Spleen (tissue), 11 donors: ENCODE measurements at regions not wholly inside any gene's neighbourhood (a gene's known extent, or its start where the extent isn't known, plus 50 kb on each side); places are given as distances from the start of the nearest gene placed in this dataset.

ENCODE experiments used
- DNase-seq: peaks from one replicate; pipeline ENCODE4 v3.0.0-alpha.2; 2020
- H3K27ac ChIP-seq, 8 donors: fragments of 200-600 bp; sonication (generic) in 7 of 8; 1 replicate in 4 of 8; 2 replicates in 4 of 8; pipeline versions ENCODE4 v1.5.0 to v1.8.0; 2016 to 2021; ENCODE audit warnings: inconsistent platforms in 4 of 8, mild to moderate bottlenecking in 4 of 8, moderate library complexity in 1 of 8
- H3K27me3 ChIP-seq, 7 donors: fragments of 200-600 bp; sonication (generic) in 6 of 7; replicated peaks in 1 of 7; 1 replicate in 4 of 7; 2 replicates in 3 of 7; pipeline versions ENCODE4 v1.5.0 to v1.8.0; 2016 to 2021; ENCODE audit warnings: inconsistent platforms in 3 of 7, mild to moderate bottlenecking in 1 of 7
- H3K36me3 ChIP-seq, 6 donors: fragments of 200-600 bp; sonication (generic) in 5 of 6; 1 replicate in 4 of 6; 2 replicates in 2 of 6; pipeline versions ENCODE4 v1.5.0 to v1.8.0; 2016 to 2021; ENCODE audit warnings: inconsistent platforms in 2 of 6
- H3K4me1 ChIP-seq, 6 donors: fragments of 200-600 bp; sonication (generic) in 5 of 6; 1 replicate in 3 of 6; 2 replicates in 3 of 6; pipeline versions ENCODE4 v1.5.0 to v1.8.0; 2016 to 2021; ENCODE audit warnings: inconsistent platforms in 3 of 6
- H3K4me3 ChIP-seq, 8 donors: fragments of 200-600 bp; sonication (generic) in 7 of 8; 1 replicate in 4 of 8; 2 replicates in 4 of 8; pipeline versions ENCODE4 v1.5.0 to v1.8.0; 2016 to 2021; ENCODE audit warnings: inconsistent platforms in 4 of 8, mild to moderate bottlenecking in 4 of 8, moderate library complexity in 2 of 8
- H3K9me3 ChIP-seq, 8 donors: fragments of 200-600 bp; sonication (generic) in 7 of 8; 1 replicate in 4 of 8; 2 replicates in 4 of 8; pipeline versions ENCODE4 v1.5.0 to v1.8.0; 2016 to 2021; ENCODE audit warnings: inconsistent platforms in 4 of 8
- POLR2A ChIP-seq, 3 donors: fragments of 450-650 bp; IDR thresholded peaks; one replicate each; pipeline ENCODE4 v1.5.1; 2017; ENCODE audit warnings: antibody characterized with exemption in 3 of 3, mild to moderate bottlenecking in 1 of 3
- POLR2AphosphoS5 ChIP-seq, 3 donors: sonication (generic); formaldehyde crosslinking; IDR thresholded peaks; one replicate each; pipeline ENCODE4 v1.5.1; 2017; ENCODE audit warnings: antibody characterized with exemption in 3 of 3
- WGBS, 5 donors: extraction: QIAGEN DNeasy Blood & Tissue Kit in 3 of 5; methylation state at CpG; one replicate each; pipeline versions ENCODE4 v1.1.5 to v1.1.7; 2013 to 2018; 5-methylcytosine and 5-hydroxymethylcytosine counted together
- intact Hi-C: fragments of 100-400 bp; cut with DNase I; formaldehyde crosslinking; loops from one replicate; pipeline ENCODE4 v1.15.0; 2023; ENCODE audit warnings: low total_unique reads
- TF ChIP-seq, protein P1 (sequence below), 11 experiments: fragments of 200-600 bp in 7 of 11; fragments of 450-650 bp in 4 of 11; sonication (generic) in 4 of 11; IDR thresholded peaks in 8 of 11; conservative IDR thresholded peaks in 3 of 11; 1 replicate in 7 of 11; 2 replicates in 4 of 11; pipeline versions ENCODE4 v1.4.0 to v1.8.0; 2016 to 2021; ENCODE audit warnings: antibody characterized with exemption in 11 of 11, inconsistent platforms in 4 of 11, mild to moderate bottlenecking in 1 of 11
- donor health status: healthy with polysubstance abuse.
- donor health status: DM: no; HTN: no; CAD: no; lungs with moderate emphysema.
- donor health status: DM: no; HTN: no; CAD: no.
- donor health status: Bipolar disorder and iron deficiency.
- donor health status: healthy.
- donor health status: DM: no; HTN: no; CAD: no.
- donor health status: DM: yes; HTN: yes; CAD: no.

DNA sequence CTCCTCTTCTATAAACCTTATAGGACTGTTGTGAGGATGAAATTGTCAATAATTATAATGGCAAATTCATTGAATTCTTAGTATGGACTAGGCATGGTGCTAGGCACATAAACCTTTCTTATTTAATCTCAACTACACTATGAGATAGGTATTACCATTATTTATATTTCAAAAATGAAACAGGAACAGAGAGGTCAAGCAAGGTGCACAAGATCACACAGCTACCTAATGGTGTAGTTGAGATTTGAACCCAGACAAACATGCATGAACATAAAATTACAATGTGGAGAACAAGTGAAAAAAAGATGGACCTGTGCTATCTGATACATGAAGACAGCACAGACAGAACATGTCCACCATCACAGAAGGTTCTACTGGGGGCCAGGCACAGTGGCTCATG lies 156.7 kb downstream of the AXIN2 start:
- no peak overlapping the region for H3K4me3 ChIP-seq
- H3K9me3 ChIP-seq: no peaks in the 10 kb centered on the region
- intact Hi-C loops: no loop called here
- H3K36me3 ChIP-seq: no peaks in the 10 kb centered on the region
- H3K27me3 ChIP-seq: peaks cover 0 to 14% (median 0%) of the 10 kb centered on the region in 7 donors
- TF ChIP-seq POLR2AphosphoS5 (IDR thresholded peaks at IDR 0.05) (no peak), POLR2A (IDR thresholded peaks at IDR 0.05) (no peak)
- TF ChIP-seq, protein P1, sequence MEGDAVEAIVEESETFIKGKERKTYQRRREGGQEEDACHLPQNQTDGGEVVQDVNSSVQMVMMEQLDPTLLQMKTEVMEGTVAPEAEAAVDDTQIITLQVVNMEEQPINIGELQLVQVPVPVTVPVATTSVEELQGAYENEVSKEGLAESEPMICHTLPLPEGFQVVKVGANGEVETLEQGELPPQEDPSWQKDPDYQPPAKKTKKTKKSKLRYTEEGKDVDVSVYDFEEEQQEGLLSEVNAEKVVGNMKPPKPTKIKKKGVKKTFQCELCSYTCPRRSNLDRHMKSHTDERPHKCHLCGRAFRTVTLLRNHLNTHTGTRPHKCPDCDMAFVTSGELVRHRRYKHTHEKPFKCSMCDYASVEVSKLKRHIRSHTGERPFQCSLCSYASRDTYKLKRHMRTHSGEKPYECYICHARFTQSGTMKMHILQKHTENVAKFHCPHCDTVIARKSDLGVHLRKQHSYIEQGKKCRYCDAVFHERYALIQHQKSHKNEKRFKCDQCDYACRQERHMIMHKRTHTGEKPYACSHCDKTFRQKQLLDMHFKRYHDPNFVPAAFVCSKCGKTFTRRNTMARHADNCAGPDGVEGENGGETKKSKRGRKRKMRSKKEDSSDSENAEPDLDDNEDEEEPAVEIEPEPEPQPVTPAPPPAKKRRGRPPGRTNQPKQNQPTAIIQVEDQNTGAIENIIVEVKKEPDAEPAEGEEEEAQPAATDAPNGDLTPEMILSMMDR (IDR thresholded peaks at IDR 0.05 in 8 of 11, conservative IDR thresholded peaks at IDR 0.05 in 3 of 11): no peak
- no peak overlapping the region for H3K27ac ChIP-seq
- H3K4me1 ChIP-seq: no peaks in the 10 kb centered on the region
- DNase-seq: no peak

DNA sequence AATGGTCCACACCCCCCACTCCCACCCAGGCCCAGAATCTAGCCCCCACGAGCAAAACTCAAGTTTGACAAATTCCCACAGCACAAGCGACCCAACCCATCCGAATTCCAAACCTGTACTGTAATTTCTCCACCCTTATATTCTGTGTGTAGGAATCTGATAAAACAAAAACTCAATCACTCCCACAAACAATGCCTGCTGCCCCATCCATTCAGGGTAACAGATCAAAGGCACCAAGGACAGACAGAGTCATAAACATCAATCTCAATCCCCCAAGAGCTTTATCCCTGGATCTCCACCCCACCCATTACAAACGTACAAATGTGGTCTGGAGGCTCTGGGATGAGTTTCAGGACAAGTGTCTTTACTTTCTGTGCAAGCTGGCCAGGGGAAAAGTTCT lies 157.8 kb downstream of the AXIN2 start:
- H3K9me3 ChIP-seq: no peaks in the 10 kb centered on the region
- H3K36me3 ChIP-seq: no peaks in the 10 kb centered on the region
- H3K4me3 ChIP-seq: no peak overlapping the region
- H3K27me3 ChIP-seq: peaks cover 0 to 13% (median 0%) of the 10 kb centered on the region in 7 donors
- DNase-seq: no peak
- no peaks in the 10 kb centered on the region for H3K4me1 ChIP-seq
- no peak for TF ChIP-seq POLR2A (IDR thresholded peaks at IDR 0.05)
- WGBS, 5 donors: 68 to 79% (median 72%) methylated on average over 4 of the region's 4 CpGs
- H3K27ac ChIP-seq: no peak overlapping the region
- intact Hi-C loops: no loop called here

DNA sequence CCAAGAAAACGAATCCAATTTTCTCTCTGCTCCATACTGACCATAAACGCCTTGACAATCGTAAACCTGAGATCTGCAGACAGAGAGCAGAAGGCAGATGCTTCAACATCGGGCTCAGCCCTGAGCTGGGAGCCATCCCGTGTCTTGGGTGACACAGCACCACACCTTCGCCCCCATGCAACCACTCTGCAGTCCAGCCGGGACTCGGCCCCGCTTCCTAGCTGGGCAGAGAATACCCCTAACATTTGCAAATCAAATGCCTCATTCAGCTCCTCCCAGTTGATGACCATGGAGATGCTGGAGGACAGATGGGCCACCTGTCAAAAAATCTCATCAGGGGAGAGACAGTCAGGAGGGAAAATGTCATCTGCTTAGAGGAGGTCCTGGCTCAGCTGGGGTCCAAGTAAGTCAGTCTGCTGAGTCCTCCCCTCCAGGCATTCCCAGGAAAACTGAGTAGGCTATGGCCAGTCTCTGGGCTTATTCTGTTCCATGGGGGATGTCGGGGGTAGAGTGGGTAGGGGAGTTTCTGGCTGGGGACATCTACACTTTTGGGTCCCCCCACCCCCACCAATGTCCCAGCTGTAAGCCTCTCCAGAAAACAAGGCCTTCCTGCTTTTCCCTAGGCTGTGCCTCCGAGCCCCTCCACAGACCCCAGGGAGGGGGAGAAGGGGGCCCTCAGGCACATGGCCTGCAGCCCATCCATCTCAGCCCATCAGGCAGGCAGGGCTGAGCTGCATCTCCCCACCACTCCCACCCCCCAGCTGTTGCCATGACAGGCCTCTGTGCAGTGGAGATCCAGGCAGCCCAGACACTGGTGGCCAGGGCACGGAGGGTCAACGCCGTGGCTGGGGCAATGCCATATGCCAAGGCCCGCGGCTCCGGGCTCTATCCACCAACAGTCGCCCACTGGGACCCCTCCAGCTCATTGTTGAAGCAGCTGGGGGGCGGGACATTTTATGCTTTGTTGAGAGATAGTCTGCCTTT lies 158.6 kb downstream of the AXIN2 start:
- WGBS, 5 donors: 75 to 86% (median 84%) methylated on average over 11 to 19 of the region's 19 CpGs
- Histone ChIP-seq H3K9me3 (no peaks in the 10 kb centered on the region), H3K27me3 (peaks cover 0 to 13% (median 0%) of the 10 kb centered on the region in 7 donors), H3K27ac (no peak overlapping the region), H3K4me3 (no peak overlapping the region), H3K4me1 (no peaks in the 10 kb centered on the region), H3K36me3 (no peaks in the 10 kb centered on the region)
- TF ChIP-seq POLR2AphosphoS5 (IDR thresholded peaks at IDR 0.05): no peak
- TF ChIP-seq POLR2A (IDR thresholded peaks at IDR 0.05): no peak
- TF ChIP-seq, protein P1 (IDR thresholded peaks at IDR 0.05 in 8 of 11, conservative IDR thresholded peaks at IDR 0.05 in 3 of 11): no peak
- intact Hi-C loops: no loop called here
- no peak for DNase-seq

DNA sequence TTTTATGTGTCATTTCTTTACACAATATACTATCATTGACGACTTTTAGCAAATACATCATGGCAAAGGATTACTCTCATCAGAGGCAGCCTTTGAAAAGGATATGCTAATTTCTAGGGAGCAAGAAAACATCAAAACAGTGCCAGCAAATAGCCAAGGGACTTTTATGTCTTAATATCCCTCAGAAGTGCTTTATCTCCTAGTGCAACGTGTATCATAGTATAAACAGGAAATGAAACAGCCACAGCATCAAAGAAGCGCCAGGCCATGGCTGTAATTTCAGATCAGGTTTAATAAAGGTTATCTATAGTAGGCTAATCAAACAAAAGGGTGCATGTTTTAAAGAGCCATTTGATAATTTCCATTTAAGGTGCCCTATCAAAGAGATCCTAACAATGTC lies 159.9 kb downstream of the AXIN2 start:
- no peak for DNase-seq
- H3K27me3 ChIP-seq: peaks cover 0 to 13% (median 0%) of the 10 kb centered on the region in 7 donors
- WGBS, 5 donors: 38 to 53% (median 39%) methylated on average over 3 of the region's 3 CpGs
- H3K9me3 ChIP-seq: no peaks in the 10 kb centered on the region
- H3K36me3 ChIP-seq: no peaks in the 10 kb centered on the region
- H3K27ac ChIP-seq: no peak overlapping the region
- intact Hi-C loops: no loop called here
- no peaks in the 10 kb centered on the region for H3K4me1 ChIP-seq
- no peak for TF ChIP-seq POLR2A (IDR thresholded peaks at IDR 0.05)
- TF ChIP-seq, protein P1 (IDR thresholded peaks at IDR 0.05 in 8 of 11, conservative IDR thresholded peaks at IDR 0.05 in 3 of 11): no peak
- no peak for TF ChIP-seq POLR2AphosphoS5 (IDR thresholded peaks at IDR 0.05)
- H3K4me3 ChIP-seq: no peak overlapping the region
